ENCODE measurements at regions not wholly inside any gene's neighbourhood (a gene's known extent, or its start where the extent isn't known, plus 50 kb on each side); places are given as distances from the start of the nearest gene placed in this dataset.

- Histone ChIP-seq H3K18ac (ENCODE audit: low read length) (no peak overlapping the region), H3K14ac (ENCODE audit: low read length) (no peak overlapping the region), H2BK5ac (ENCODE audit: low read length) (no peak overlapping the region), H3K9ac (ENCODE audit: low read depth, low read length, poor library complexity) (no peak overlapping the region), H2BK12ac (ENCODE audit: low read length) (no peak overlapping the region), H3K4me2 (ENCODE audit: insufficient read depth, low read length, poor library complexity, severe bottlenecking) (no peak overlapping the region), H3K4ac (ENCODE audit: low read length) (no peak overlapping the region), H3K9me3 (replicated peaks in 1 of 2; ENCODE audit: control insufficient read depth in 2 of 2, insufficient read depth in 1 of 2, low read depth in 1 of 2, low read length in 2 of 2) (no peaks in the 10 kb centered on the region), H3K4me3 (ENCODE audit: low read length in 2 of 2) (no peak overlapping the region), H4K91ac (ENCODE audit: low read depth, low read length, poor library complexity) (no peak overlapping the region), H3K4me1 (ENCODE audit: control insufficient read depth in 2 of 2, insufficient read depth in 1 of 2, low read depth in 1 of 2, low read length in 2 of 2) (peaks cover 0 to 2% of the 10 kb centered on the region in 2 donors), H3K79me1 (ENCODE audit: low read depth, low read length) (no peaks in the 10 kb centered on the region), H2AFZ (ENCODE audit: low read length) (no peak overlapping the region), H2BK120ac (ENCODE audit: low read depth, low read length) (no peak overlapping the region), H2AK5ac (ENCODE audit: low read depth, low read length) (no peak overlapping the region), H2BK15ac (ENCODE audit: low read length) (no peak overlapping the region), H3K36me3 (replicated peaks in 1 of 2; ENCODE audit: control insufficient read depth in 2 of 2, insufficient read depth in 2 of 2, low read length in 2 of 2) (no peaks in the 10 kb centered on the region), H3K27me3 (ENCODE audit: control insufficient read depth in 3 of 3, insufficient read depth in 3 of 3, low read depth in 1 of 3, low read length in 3 of 3) (no peaks in the 10 kb centered on the region), H3K27ac (replicated peaks; ENCODE audit: low read length) (no peak overlapping the region), H3K23ac (ENCODE audit: low read depth, low read length, poor library complexity) (no peak overlapping the region), H4K8ac (ENCODE audit: low read depth, low read length) (no peak overlapping the region)
- no peak for DNase-seq (ENCODE audit: low spot score)
- 100% methylated on average over 1 of the region's 4 CpGs; no CpG with 5 or more reads in 1 of the 2 donors for WGBS, 2 donors (ENCODE audit: extremely low coverage in 2 of 2, insufficient read length in 2 of 2, insufficient replicate concordance in 1 of 2)
Measured at GRCh38 chr9:109725460-109725859, 54.5 kb upstream of the PALM2AKAP2 start.

DNA sequence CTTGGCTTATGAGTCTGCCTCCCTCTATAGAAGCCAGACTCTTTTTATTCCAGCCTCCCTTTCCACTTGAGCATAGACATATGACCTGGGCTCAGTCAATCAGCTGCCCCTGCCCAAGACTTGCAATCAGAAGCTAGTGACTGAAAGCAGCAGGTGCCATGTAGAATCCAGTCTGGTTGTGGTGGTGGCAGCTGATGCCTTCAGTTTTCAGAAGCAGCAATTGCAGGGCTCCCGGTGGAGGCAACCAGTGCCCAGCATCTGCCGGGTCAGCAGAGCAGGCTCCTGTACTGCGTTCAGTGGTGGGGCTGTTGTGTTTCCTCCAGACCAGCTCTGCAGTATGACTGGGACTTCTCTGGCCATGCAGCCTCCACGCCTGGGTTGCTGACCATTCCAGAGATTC lies 53.9 kb upstream of the PALM2AKAP2 start:
- Histone ChIP-seq H2BK12ac (ENCODE audit: low read length) (no peak overlapping the region), H3K4ac (ENCODE audit: low read length) (no peak overlapping the region), H3K9me3 (replicated peaks in 1 of 2; ENCODE audit: control insufficient read depth in 2 of 2, insufficient read depth in 1 of 2, low read depth in 1 of 2, low read length in 2 of 2) (no peaks in the 10 kb centered on the region), H3K4me3 (ENCODE audit: low read length in 2 of 2) (no peak overlapping the region), H3K14ac (ENCODE audit: low read length) (no peak overlapping the region), H2BK5ac (ENCODE audit: low read length) (no peak overlapping the region), H3K4me1 (ENCODE audit: control insufficient read depth in 2 of 2, insufficient read depth in 1 of 2, low read depth in 1 of 2, low read length in 2 of 2) (peaks cover 0 to under 1% of the 10 kb centered on the region in 2 donors), H3K79me1 (ENCODE audit: low read depth, low read length) (no peaks in the 10 kb centered on the region), H3K9ac (ENCODE audit: low read depth, low read length, poor library complexity) (no peak overlapping the region), H3K18ac (ENCODE audit: low read length) (no peak overlapping the region), H2BK15ac (ENCODE audit: low read length) (no peak overlapping the region), H3K4me2 (ENCODE audit: insufficient read depth, low read length, poor library complexity, severe bottlenecking) (no peak overlapping the region), H3K27me3 (ENCODE audit: control insufficient read depth in 3 of 3, insufficient read depth in 3 of 3, low read depth in 1 of 3, low read length in 3 of 3) (no peaks in the 10 kb centered on the region), H2BK120ac (ENCODE audit: low read depth, low read length) (no peak overlapping the region), H2AFZ (ENCODE audit: low read length) (no peak overlapping the region), H4K91ac (ENCODE audit: low read depth, low read length, poor library complexity) (no peak overlapping the region), H3K23ac (ENCODE audit: low read depth, low read length, poor library complexity) (no peak overlapping the region), H4K8ac (ENCODE audit: low read depth, low read length) (no peak overlapping the region), H3K36me3 (replicated peaks in 1 of 2; ENCODE audit: control insufficient read depth in 2 of 2, insufficient read depth in 2 of 2, low read length in 2 of 2) (no peaks in the 10 kb centered on the region), H3K27ac (replicated peaks; ENCODE audit: low read length) (no peak overlapping the region), H2AK5ac (ENCODE audit: low read depth, low read length) (no peak overlapping the region)
- no CpG with 5 or more reads among the region's 4 CpGs for WGBS, 2 donors (ENCODE audit: extremely low coverage in 2 of 2, insufficient read length in 2 of 2, insufficient replicate concordance in 1 of 2)
- no peak for DNase-seq (ENCODE audit: low spot score)

DNA sequence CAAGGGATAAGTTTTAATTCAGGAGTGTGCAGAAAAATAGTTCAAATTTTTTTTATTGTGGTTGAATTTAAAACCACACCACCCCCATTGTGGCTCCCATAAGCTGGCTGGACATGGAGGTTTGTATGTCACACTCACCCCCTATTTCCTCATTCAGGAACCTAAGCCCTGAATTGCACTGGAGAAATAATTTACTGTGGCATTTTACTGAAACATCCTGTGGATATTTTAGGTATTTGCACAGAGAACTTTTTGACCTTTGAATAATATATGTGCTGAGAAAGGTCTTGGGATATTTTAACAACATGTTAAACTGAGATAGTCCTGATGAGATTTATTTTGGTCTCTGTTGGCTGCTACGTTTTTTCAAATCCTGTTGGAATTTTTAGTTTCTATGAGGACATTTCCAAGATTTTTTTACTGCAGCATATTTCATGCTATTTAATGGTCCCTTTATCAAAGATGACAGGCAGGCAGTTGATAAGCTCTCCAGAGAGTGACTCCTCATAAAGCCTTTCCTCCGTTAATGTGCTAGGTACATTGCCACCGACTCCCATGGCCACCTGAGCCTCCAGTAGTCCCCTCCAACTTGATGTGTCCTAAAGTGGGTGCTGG lies 51.2 kb upstream of the PALM2AKAP2 start:
- Histone ChIP-seq H3K4me3 (ENCODE audit: low read length in 2 of 2) (no peak overlapping the region), H3K4me2 (ENCODE audit: insufficient read depth, low read length, poor library complexity, severe bottlenecking) (no peak overlapping the region), H3K23ac (ENCODE audit: low read depth, low read length, poor library complexity) (no peak overlapping the region), H3K9me3 (replicated peaks in 1 of 2; ENCODE audit: control insufficient read depth in 2 of 2, insufficient read depth in 1 of 2, low read depth in 1 of 2, low read length in 2 of 2) (no peaks in the 10 kb centered on the region), H3K27me3 (ENCODE audit: control insufficient read depth in 3 of 3, insufficient read depth in 3 of 3, low read depth in 1 of 3, low read length in 3 of 3) (no peaks in the 10 kb centered on the region), H2AFZ (ENCODE audit: low read length) (no peak overlapping the region), H4K91ac (ENCODE audit: low read depth, low read length, poor library complexity) (no peak overlapping the region), H3K27ac (replicated peaks; ENCODE audit: low read length) (no peak overlapping the region), H2BK12ac (ENCODE audit: low read length) (no peak overlapping the region), H3K4ac (ENCODE audit: low read length) (no peak overlapping the region), H3K18ac (ENCODE audit: low read length) (no peak overlapping the region), H2BK15ac (ENCODE audit: low read length) (no peak overlapping the region), H3K36me3 (replicated peaks in 1 of 2; ENCODE audit: control insufficient read depth in 2 of 2, insufficient read depth in 2 of 2, low read length in 2 of 2) (no peaks in the 10 kb centered on the region), H4K8ac (ENCODE audit: low read depth, low read length) (no peak overlapping the region), H2BK120ac (ENCODE audit: low read depth, low read length) (no peak overlapping the region), H3K4me1 (ENCODE audit: control insufficient read depth in 2 of 2, insufficient read depth in 1 of 2, low read depth in 1 of 2, low read length in 2 of 2) (no peaks in the 10 kb centered on the region), H3K14ac (ENCODE audit: low read length) (no peak overlapping the region), H3K79me1 (ENCODE audit: low read depth, low read length) (no peaks in the 10 kb centered on the region), H2AK5ac (ENCODE audit: low read depth, low read length) (no peak overlapping the region), H3K9ac (ENCODE audit: low read depth, low read length, poor library complexity) (no peak overlapping the region), H2BK5ac (ENCODE audit: low read length) (no peak overlapping the region)
- no CpG with 5 or more reads among the region's 3 CpGs for WGBS, 2 donors (ENCODE audit: extremely low coverage in 2 of 2, insufficient read length in 2 of 2, insufficient replicate concordance in 1 of 2)
- no peak for DNase-seq (ENCODE audit: low spot score)

GRCh38 chr9:109729513-109729912 lies 50.5 kb upstream of the PALM2AKAP2 start:
- no peak overlapping the region for H2BK120ac ChIP-seq (ENCODE audit: low read depth, low read length)
- H3K27me3 ChIP-seq (ENCODE audit: control insufficient read depth in 3 of 3, insufficient read depth in 3 of 3, low read depth in 1 of 3, low read length in 3 of 3) = no peaks in the 10 kb centered on the region
- no peaks in the 10 kb centered on the region for H3K9me3 ChIP-seq (replicated peaks in 1 of 2; ENCODE audit: control insufficient read depth in 2 of 2, insufficient read depth in 1 of 2, low read depth in 1 of 2, low read length in 2 of 2)
- H2AK5ac ChIP-seq (ENCODE audit: low read depth, low read length) = no peak overlapping the region
- H3K36me3 ChIP-seq (replicated peaks in 1 of 2; ENCODE audit: control insufficient read depth in 2 of 2, insufficient read depth in 2 of 2, low read length in 2 of 2) = no peaks in the 10 kb centered on the region
- no peak overlapping the region for H3K4me2 ChIP-seq (ENCODE audit: insufficient read depth, low read length, poor library complexity, severe bottlenecking)
- no peaks in the 10 kb centered on the region for H3K4me1 ChIP-seq (ENCODE audit: control insufficient read depth in 2 of 2, insufficient read depth in 1 of 2, low read depth in 1 of 2, low read length in 2 of 2)
- no peak overlapping the region for H3K23ac ChIP-seq (ENCODE audit: low read depth, low read length, poor library complexity)
- H3K14ac ChIP-seq (ENCODE audit: low read length) = no peak overlapping the region
- no peak overlapping the region for H2BK5ac ChIP-seq (ENCODE audit: low read length)
- no peak overlapping the region for H2AFZ ChIP-seq (ENCODE audit: low read length)
- no peak overlapping the region for H3K4me3 ChIP-seq (ENCODE audit: low read length in 2 of 2)
- H3K4ac ChIP-seq (ENCODE audit: low read length) = no peak overlapping the region
- no peak overlapping the region for H3K9ac ChIP-seq (ENCODE audit: low read depth, low read length, poor library complexity)
- no peak overlapping the region for H2BK12ac ChIP-seq (ENCODE audit: low read length)
- no peak for DNase-seq (ENCODE audit: low spot score)
- no peak overlapping the region for H4K8ac ChIP-seq (ENCODE audit: low read depth, low read length)
- WGBS, 2 donors (ENCODE audit: extremely low coverage in 2 of 2, insufficient read length in 2 of 2, insufficient replicate concordance in 1 of 2) = no CpG with 5 or more reads among the region's 2 CpGs
- H2BK15ac ChIP-seq (ENCODE audit: low read length) = no peak overlapping the region
- H3K27ac ChIP-seq (replicated peaks; ENCODE audit: low read length) = no peak overlapping the region
- H3K18ac ChIP-seq (ENCODE audit: low read length) = no peak overlapping the region
- no peaks in the 10 kb centered on the region for H3K79me1 ChIP-seq (ENCODE audit: low read depth, low read length)
- no peak overlapping the region for H4K91ac ChIP-seq (ENCODE audit: low read depth, low read length, poor library complexity)

Data from neuronal stem cell (in vitro differentiated cells).